Nephron progenitor cell (in vitro differentiated cells): ENCODE measurements at regions not wholly inside any gene's neighbourhood (a gene's known extent, or its start where the extent isn't known, plus 50 kb on each side); places are given as distances from the start of the nearest gene placed in this dataset.

ENCODE experiments used
- DNase-seq: peaks from one replicate; pipeline ENCODE4 v3.0.0; 2021
- H3K27ac Mint-ChIP-seq: 2 replicates; pipeline ENCODE4 v1.8.0; 2021; ENCODE audit warnings: mild to moderate bottlenecking, moderate library complexity, mixed read lengths
- H3K27me3 Mint-ChIP-seq: 2 replicates; pipeline ENCODE4 v1.8.0; 2021; ENCODE audit warnings: mild to moderate bottlenecking, low read depth, mixed read lengths; ENCODE audit not compliant: poor library complexity
- H3K36me3 Mint-ChIP-seq: 2 replicates; pipeline ENCODE4 v1.8.0; 2021; ENCODE audit warnings: low read depth, mixed read lengths
- H3K4me1 Mint-ChIP-seq: 2 replicates; pipeline ENCODE4 v1.8.0; 2021; ENCODE audit warnings: mixed read lengths
- H3K4me3 Mint-ChIP-seq: 2 replicates; pipeline ENCODE4 v1.8.0; 2021; ENCODE audit warnings: mild to moderate bottlenecking, moderate library complexity, mixed read lengths
- H3K9me3 Mint-ChIP-seq: 2 replicates; pipeline ENCODE4 v1.8.0; 2021; ENCODE audit warnings: mild to moderate bottlenecking, moderate library complexity, mixed read lengths
- TF ChIP-seq, protein P1 (sequence below): fragments of 200-600 bp; sonication (generic); IDR thresholded peaks from 2 replicates; pipeline ENCODE4 v1.5.0; 2021; ENCODE audit warnings: antibody characterized with exemption

DNA sequence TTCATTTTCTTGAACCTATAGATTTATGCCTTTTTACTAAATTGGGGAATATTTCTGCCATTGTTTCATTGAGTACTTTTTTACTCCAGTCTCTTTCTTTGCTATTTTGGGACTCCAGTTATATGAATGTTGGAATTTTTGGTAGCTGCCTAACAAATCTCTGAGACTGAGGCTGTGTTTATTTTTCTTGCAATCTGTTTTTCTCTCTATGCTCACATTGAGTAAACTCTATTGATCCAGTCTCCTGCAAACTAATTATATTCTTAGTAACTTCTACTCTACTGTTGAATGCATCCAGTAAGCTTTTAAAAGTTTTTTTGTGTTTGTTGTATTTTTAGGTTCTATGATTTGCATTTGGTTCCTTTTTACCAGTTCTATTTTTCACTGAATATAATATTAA lies 903.4 kb upstream of the GJE1 start:
- H3K36me3 Mint-ChIP-seq: no peaks in the 10 kb centered on the region
- peaks cover 10% of the 10 kb centered on the region for H3K9me3 Mint-ChIP-seq
- DNase-seq: no peak
- TF ChIP-seq, protein P1, sequence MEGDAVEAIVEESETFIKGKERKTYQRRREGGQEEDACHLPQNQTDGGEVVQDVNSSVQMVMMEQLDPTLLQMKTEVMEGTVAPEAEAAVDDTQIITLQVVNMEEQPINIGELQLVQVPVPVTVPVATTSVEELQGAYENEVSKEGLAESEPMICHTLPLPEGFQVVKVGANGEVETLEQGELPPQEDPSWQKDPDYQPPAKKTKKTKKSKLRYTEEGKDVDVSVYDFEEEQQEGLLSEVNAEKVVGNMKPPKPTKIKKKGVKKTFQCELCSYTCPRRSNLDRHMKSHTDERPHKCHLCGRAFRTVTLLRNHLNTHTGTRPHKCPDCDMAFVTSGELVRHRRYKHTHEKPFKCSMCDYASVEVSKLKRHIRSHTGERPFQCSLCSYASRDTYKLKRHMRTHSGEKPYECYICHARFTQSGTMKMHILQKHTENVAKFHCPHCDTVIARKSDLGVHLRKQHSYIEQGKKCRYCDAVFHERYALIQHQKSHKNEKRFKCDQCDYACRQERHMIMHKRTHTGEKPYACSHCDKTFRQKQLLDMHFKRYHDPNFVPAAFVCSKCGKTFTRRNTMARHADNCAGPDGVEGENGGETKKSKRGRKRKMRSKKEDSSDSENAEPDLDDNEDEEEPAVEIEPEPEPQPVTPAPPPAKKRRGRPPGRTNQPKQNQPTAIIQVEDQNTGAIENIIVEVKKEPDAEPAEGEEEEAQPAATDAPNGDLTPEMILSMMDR: no peak
- no peaks in the 10 kb centered on the region for H3K4me1 Mint-ChIP-seq
- H3K4me3 Mint-ChIP-seq: no peak overlapping the region
- no peaks in the 10 kb centered on the region for H3K27me3 Mint-ChIP-seq
- no peak overlapping the region for H3K27ac Mint-ChIP-seq

DNA sequence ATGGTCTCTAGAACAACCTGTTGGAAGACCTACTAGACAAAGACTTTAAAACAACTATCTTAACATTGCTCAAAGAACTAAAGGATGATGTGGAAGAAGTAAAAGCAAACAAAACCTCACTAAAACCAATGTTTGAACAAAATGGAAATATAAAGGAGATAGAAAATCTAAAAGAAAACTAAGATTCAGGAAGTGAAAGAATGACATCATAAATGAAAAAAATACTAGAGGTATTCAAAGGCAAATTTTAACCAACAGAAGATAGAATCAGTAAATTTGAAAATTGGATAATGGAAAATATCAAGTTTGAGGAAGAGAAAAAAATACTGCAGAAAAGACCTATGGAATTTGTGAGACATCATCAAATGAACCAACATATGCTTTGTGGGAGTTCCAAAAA lies 914.1 kb upstream of the GJE1 start:
- no peak overlapping the region for H3K27ac Mint-ChIP-seq
- no peak overlapping the region for H3K4me3 Mint-ChIP-seq
- H3K4me1 Mint-ChIP-seq: no peaks in the 10 kb centered on the region
- peaks cover 33% of the 10 kb centered on the region for H3K9me3 Mint-ChIP-seq
- peaks cover 4% of the 10 kb centered on the region for H3K36me3 Mint-ChIP-seq
- peaks cover 11% of the 10 kb centered on the region for H3K27me3 Mint-ChIP-seq
- DNase-seq: no peak
- TF ChIP-seq, protein P1: no peak

DNA sequence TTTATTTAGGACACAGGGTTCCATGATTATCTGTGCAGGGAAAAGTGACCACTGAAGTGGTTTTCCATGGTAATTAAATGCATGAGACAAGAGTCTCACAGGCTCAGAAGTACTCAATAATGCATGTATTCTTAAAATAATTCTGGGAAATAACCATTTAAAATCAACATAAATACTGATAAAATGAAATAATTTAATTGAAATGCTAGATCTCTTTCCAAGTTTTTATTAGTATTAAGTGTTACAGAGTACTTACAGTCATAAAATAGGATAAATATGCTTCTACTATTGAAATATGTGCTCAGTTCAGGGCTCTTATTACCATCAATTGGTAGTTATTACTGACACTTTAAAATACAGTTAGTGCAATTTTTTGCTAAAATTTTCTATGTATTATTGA lies 916.0 kb upstream of the GJE1 start:
- H3K9me3 Mint-ChIP-seq: peaks cover 33% of the 10 kb centered on the region
- TF ChIP-seq, protein P1: no peak
- H3K27ac Mint-ChIP-seq: no peak overlapping the region
- DNase-seq: no peak
- H3K36me3 Mint-ChIP-seq: peaks cover 4% of the 10 kb centered on the region
- peaks cover 13% of the 10 kb centered on the region for H3K27me3 Mint-ChIP-seq
- no peaks in the 10 kb centered on the region for H3K4me1 Mint-ChIP-seq
- H3K4me3 Mint-ChIP-seq: no peak overlapping the region

DNA sequence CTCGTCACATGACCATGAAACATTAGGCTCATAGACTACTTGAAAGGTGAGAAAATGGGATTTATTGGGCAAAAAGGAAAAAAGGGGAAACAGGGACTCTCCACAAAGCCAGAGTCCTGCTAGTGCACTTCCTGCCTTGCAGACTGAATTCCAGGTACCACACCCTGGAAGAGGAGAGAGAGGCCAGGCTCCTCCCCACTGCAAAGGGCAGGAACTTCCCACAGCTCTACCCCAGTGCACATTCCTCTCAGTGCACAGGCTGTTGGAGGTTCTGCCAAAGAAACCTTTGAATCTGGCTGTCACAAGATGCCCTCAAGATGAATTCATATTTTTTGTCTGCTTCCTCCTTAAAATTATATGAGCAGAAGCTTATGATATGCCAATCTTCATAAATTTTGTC lies 920.4 kb upstream of the GJE1 start:
- Mint-ChIP-seq H3K4me1 (no peaks in the 10 kb centered on the region), H3K27ac (no peak overlapping the region), H3K36me3 (no peaks in the 10 kb centered on the region), H3K27me3 (peaks cover 3% of the 10 kb centered on the region), H3K9me3 (peaks cover 4% of the 10 kb centered on the region), H3K4me3 (no peak overlapping the region)
- TF ChIP-seq, protein P1: no peak
- DNase-seq: peak; percentile 3

DNA sequence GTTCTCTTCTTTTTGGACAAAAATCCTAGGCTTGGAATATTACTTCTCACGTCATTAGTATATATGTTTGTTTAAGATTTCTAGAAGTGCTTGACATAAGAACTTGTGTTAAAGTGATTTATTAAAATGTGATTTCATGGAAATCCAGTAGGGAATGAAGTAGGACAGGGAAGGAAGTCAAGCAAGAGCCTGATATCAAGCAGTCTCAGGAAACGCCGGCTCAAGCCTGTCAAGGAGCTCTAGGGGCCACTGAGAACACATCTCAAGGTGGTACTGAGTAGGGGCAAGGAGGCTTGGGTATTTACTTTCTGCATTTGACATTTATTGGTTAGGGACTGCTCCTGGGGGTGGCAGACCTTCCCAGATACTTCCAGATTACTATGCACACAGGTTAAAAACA lies 920.9 kb upstream of the GJE1 start:
- Mint-ChIP-seq H3K9me3 (peaks cover 2% of the 10 kb centered on the region), H3K4me3 (no peak overlapping the region), H3K36me3 (no peaks in the 10 kb centered on the region), H3K27ac (no peak overlapping the region), H3K4me1 (no peaks in the 10 kb centered on the region), H3K27me3 (peaks cover 3% of the 10 kb centered on the region)
- DNase-seq: no peak
- TF ChIP-seq, protein P1: no peak

DNA sequence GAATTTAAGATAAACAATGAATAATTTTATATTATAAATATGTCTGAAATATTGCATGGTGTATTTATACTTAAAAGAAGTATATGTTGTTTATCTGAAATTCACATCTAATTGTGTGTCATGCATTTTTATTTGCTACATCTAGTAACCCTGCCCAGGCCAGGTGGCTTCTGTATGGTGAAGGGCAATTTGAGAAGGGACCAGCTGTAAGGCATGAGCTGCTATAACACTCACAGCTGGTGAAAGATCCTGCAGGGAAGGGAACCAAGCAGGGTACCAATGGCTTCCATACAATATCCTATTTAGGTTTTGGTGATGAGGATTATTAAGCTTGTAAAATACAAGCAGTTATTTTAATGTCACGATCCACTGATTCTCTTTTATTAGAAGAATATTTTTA lies 921.8 kb upstream of the GJE1 start:
- Mint-ChIP-seq H3K27ac (no peak overlapping the region), H3K9me3 (peaks cover 6% of the 10 kb centered on the region), H3K27me3 (peaks cover 3% of the 10 kb centered on the region), H3K4me1 (no peaks in the 10 kb centered on the region), H3K4me3 (no peak overlapping the region), H3K36me3 (no peaks in the 10 kb centered on the region)
- TF ChIP-seq, protein P1: no peak
- DNase-seq: no peak
